Spleen (tissue), 7 donors: ENCODE measurements at regions not wholly inside any gene's neighbourhood (a gene's known extent, or its start where the extent isn't known, plus 50 kb on each side); places are given as distances from the start of the nearest gene placed in this dataset.

ENCODE experiments used
- POLR2A ChIP-seq, 3 donors: fragments of 450-650 bp; IDR thresholded peaks; one replicate each; pipeline ENCODE4 v1.5.1; 2017; ENCODE audit warnings: antibody characterized with exemption in 3 of 3, mild to moderate bottlenecking in 1 of 3
- TF ChIP-seq, protein P1 (sequence below), 11 experiments: fragments of 200-600 bp in 7 of 11; fragments of 450-650 bp in 4 of 11; sonication (generic) in 4 of 11; IDR thresholded peaks in 8 of 11; conservative IDR thresholded peaks in 3 of 11; 1 replicate in 7 of 11; 2 replicates in 4 of 11; pipeline versions ENCODE4 v1.4.0 to v1.8.0; 2016 to 2021; ENCODE audit warnings: antibody characterized with exemption in 11 of 11, inconsistent platforms in 4 of 11, mild to moderate bottlenecking in 1 of 11
- donor health status: DM: no; HTN: no; CAD: no; lungs with moderate emphysema.
- donor health status: DM: no; HTN: no; CAD: no.
- donor health status: DM: no; HTN: no; CAD: no.

DNA sequence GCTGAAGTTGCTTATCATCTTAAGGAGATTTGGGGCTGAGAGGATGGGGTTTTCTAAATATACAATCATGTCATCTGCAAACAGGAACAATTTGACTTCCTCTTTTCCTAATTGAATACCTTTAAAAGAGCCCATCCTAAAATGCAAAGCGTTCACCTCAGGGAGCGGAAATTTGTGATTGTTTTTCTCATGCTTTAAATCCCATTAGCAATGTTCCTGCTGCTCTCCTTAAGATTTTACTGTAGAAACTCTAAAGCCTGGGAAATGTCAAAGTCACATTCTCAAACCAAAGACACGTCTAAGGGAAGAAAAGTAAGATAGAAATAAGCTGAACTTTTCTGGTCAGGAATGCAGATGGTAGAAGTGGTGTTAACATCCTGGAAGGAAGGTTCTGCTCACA is 285.8 kb upstream of the MAP2 start:
- TF ChIP-seq, protein P1, sequence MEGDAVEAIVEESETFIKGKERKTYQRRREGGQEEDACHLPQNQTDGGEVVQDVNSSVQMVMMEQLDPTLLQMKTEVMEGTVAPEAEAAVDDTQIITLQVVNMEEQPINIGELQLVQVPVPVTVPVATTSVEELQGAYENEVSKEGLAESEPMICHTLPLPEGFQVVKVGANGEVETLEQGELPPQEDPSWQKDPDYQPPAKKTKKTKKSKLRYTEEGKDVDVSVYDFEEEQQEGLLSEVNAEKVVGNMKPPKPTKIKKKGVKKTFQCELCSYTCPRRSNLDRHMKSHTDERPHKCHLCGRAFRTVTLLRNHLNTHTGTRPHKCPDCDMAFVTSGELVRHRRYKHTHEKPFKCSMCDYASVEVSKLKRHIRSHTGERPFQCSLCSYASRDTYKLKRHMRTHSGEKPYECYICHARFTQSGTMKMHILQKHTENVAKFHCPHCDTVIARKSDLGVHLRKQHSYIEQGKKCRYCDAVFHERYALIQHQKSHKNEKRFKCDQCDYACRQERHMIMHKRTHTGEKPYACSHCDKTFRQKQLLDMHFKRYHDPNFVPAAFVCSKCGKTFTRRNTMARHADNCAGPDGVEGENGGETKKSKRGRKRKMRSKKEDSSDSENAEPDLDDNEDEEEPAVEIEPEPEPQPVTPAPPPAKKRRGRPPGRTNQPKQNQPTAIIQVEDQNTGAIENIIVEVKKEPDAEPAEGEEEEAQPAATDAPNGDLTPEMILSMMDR (IDR thresholded peaks at IDR 0.05 in 8 of 11, conservative IDR thresholded peaks at IDR 0.05 in 3 of 11), result no peak
- no peak for TF ChIP-seq POLR2A (IDR thresholded peaks at IDR 0.05)
